HepG2 (cell line): ENCODE measurements at regions not wholly inside any gene's neighbourhood (a gene's known extent, or its start where the extent isn't known, plus 50 kb on each side); places are given as distances from the start of the nearest gene placed in this dataset.

Source experiments
- ATAC-seq: fragments of 200-7000 bp; cut with Tn5 transposase; 3 replicates; pipeline ENCODE4 v1.9.1; 2020; ENCODE audit warnings: mild to moderate bottlenecking, moderate library complexity
- BruUV-seq: library from RNA; stranded (reverse); fragments of 400-500 nt; replicated peaks from 2 replicates; lab custom pipeline; 2021; lab: Mats Ljungman, UMichigan
- CTCF ChIA-PET: fragments of 300-600 bp; formaldehyde crosslinking; extraction: SDS; loops from one replicate; lab custom pipeline; 2021; ENCODE audit warnings: low total read pairs, inconsistent platforms, low intra/inter-chr PET ratio; lab: Yijun Ruan, JAX
- POLR2A ChIA-PET: fragments of 350-600 bp; sonication (Branson Sonifier 250); formaldehyde crosslinking; loops from one replicate; lab custom pipeline; 2020; ENCODE audit warnings: antibody characterized with exemption, inconsistent platforms; lab: Yijun Ruan, JAX
- DNase-seq: peaks from one replicate; pipeline ENCODE4 v3.0.0-alpha.2; 2015; ENCODE audit warnings: low spot score
- FAIRE-seq: peaks from 3 replicates; lab custom pipeline; 2011; peaks lifted over from hg19 to GRCh38; lab: Jason Lieb, UNC
- H2AFZ ChIP-seq: one replicate; pipeline ENCODE4 v1.6.1; 2011; ENCODE audit warnings: low read length, inconsistent platforms
- H3K27ac ChIP-seq: fragments of 300-600 bp; 3 replicates; pipeline ENCODE4 v1.8.0; 2011; ENCODE audit warnings: mixed run types, mild to moderate bottlenecking, mixed read lengths, low read length, inconsistent platforms; ENCODE audit not compliant: insufficient read depth; ENCODE audit errors: extremely low read length
- H3K27me3 ChIP-seq, 2 experiments: fragments of 200-600 bp in 1 of 2; 2 replicates in 1 of 2; 3 replicates in 1 of 2; pipeline versions ENCODE4 v1.6.0 to v1.8.0; 2011; ENCODE audit warnings: low read length in 2 of 2, mild to moderate bottlenecking in 2 of 2, moderate library complexity in 2 of 2, inconsistent platforms in 1 of 2; ENCODE audit not compliant: insufficient read depth in 2 of 2, control insufficient read depth in 1 of 2
- H3K36me3 ChIP-seq, 2 experiments: fragments of 200-600 bp in 1 of 2; replicated peaks in 1 of 2; 2 replicates in 1 of 2; 3 replicates in 1 of 2; pipeline versions ENCODE4 v1.5.1 to v1.8.0; 2011; ENCODE audit warnings: low read length in 2 of 2, inconsistent platforms in 1 of 2; ENCODE audit not compliant: insufficient read depth in 2 of 2, control insufficient read depth in 1 of 2
- H3K4me1 ChIP-seq: 2 replicates; pipeline ENCODE4 v1.5.1; 2012; ENCODE audit warnings: low read length, inconsistent platforms; ENCODE audit not compliant: insufficient read depth
- H3K4me2 ChIP-seq: 2 replicates; pipeline ENCODE4 v1.6.0; 2011; ENCODE audit warnings: low read depth, low read length, inconsistent platforms
- H3K4me3 ChIP-seq, 3 experiments: fragments of 200-600 bp in 1 of 3; sonication (generic), shearing (Covaris generic) in 1 of 3; replicated peaks in 1 of 3; 2 replicates each; pipeline ENCODE4 v1.5.1; 2011 to 2016; ENCODE audit warnings: low read length in 3 of 3, inconsistent platforms in 2 of 3, low read depth in 2 of 3, mild to moderate bottlenecking in 2 of 3, control low read depth in 1 of 3, mixed read lengths in 1 of 3; ENCODE audit not compliant: insufficient read depth in 1 of 3
- H3K79me2 ChIP-seq: one replicate; pipeline ENCODE4 v1.6.1; 2011; ENCODE audit warnings: low read length, inconsistent platforms; ENCODE audit not compliant: insufficient read depth
- H3K9ac ChIP-seq: 2 replicates; pipeline ENCODE4 v1.6.0; 2011; ENCODE audit warnings: mild to moderate bottlenecking, low read depth, low read length, inconsistent platforms; ENCODE audit not compliant: insufficient read depth
- H3K9me3 ChIP-seq: 2 replicates; pipeline ENCODE4 v1.5.1; 2012; ENCODE audit warnings: mild to moderate bottlenecking, low read length
- H4K20me1 ChIP-seq: 2 replicates; pipeline ENCODE4 v1.6.0; 2011; ENCODE audit warnings: inconsistent platforms, mild to moderate bottlenecking, low read length, moderate library complexity; ENCODE audit not compliant: insufficient read depth
- ATF7 ChIP-seq, 2 experiments: fragments of 450-650 bp in 1 of 2; sonication (generic) in 1 of 2; formaldehyde crosslinking in 1 of 2; IDR thresholded peaks; 2 replicates each; pipeline versions ENCODE4 v1.4.0 to v1.6.1; 2016 to 2020; ENCODE audit warnings: antibody characterized with exemption in 1 of 2, mild to moderate bottlenecking in 1 of 2, missing genetic modification reagents in 1 of 2
- BCL6 ChIP-seq: IDR thresholded peaks from 2 replicates; pipeline ENCODE4 v1.6.1; 2016; ENCODE audit warnings: missing genetic modification reagents, missing compliant biosample characterization
- CREB1 ChIP-seq, 2 experiments: fragments of 450-650 bp in 1 of 2; IDR thresholded peaks; 2 replicates each; pipeline ENCODE4 v1.6.1; 2016 to 2017; ENCODE audit warnings: control low read depth in 1 of 2, mild to moderate bottlenecking in 1 of 2, missing compliant biosample characterization in 1 of 2, missing genetic modification characterization in 1 of 2
- KDM4B ChIP-seq: sonication (generic); formaldehyde crosslinking; IDR thresholded peaks from 2 replicates; pipeline ENCODE4 v1.4.0; 2020; ENCODE audit warnings: missing genetic modification reagents
- MIER2 ChIP-seq: IDR thresholded peaks from 2 replicates; pipeline ENCODE4 v1.6.1; 2016; ENCODE audit warnings: missing biosample characterization, missing genetic modification reagents
- MTA1 ChIP-seq: sonication (generic); formaldehyde crosslinking; IDR thresholded peaks from 2 replicates; pipeline ENCODE4 v1.4.0; 2020; ENCODE audit warnings: missing genetic modification reagents, mild to moderate bottlenecking, borderline replicate concordance
- NCOA5 ChIP-seq: sonication (generic); formaldehyde crosslinking; IDR thresholded peaks from 2 replicates; pipeline ENCODE4 v1.4.0; 2020; ENCODE audit warnings: missing genetic modification reagents
- PHF8 ChIP-seq: sonication (generic); formaldehyde crosslinking; IDR thresholded peaks from 2 replicates; pipeline ENCODE4 v1.5.0; 2020; ENCODE audit warnings: missing genetic modification reagents
- POLR2A ChIP-seq, 2 experiments: IDR thresholded peaks; 2 replicates each; pipeline ENCODE4 v1.6.1; 2011; ENCODE audit warnings: low read depth in 2 of 2, low read length in 2 of 2, mild to moderate bottlenecking in 1 of 2, moderate library complexity in 1 of 2; ENCODE audit not compliant: insufficient read depth in 1 of 2
- ZBTB7A ChIP-seq: sonication (generic); formaldehyde crosslinking; IDR thresholded peaks from 2 replicates; pipeline ENCODE4 v1.8.0; 2022; ENCODE audit warnings: mild to moderate bottlenecking, missing genetic modification reagents
- ZNF282 ChIP-seq: fragments of 450-650 bp; IDR thresholded peaks from 2 replicates; pipeline ENCODE4 v1.6.1; 2018; ENCODE audit not compliant: partially characterized antibody
- WGBS: methylation state at CpG from one replicate; pipeline ENCODE4 v1.1.6; 2017; ENCODE audit warnings: low lambda C conversion rate; 5-methylcytosine and 5-hydroxymethylcytosine counted together
- in situ Hi-C: cut with HindIII; loops from 2 replicates; pipeline ENCODE4 v1.10.0; 2017; ENCODE audit warnings: low pct_unique_long_range_greater_than_20kb; ENCODE audit not compliant: extremely low pct_ligation_motif_present
- intact Hi-C: fragments of 100-400 bp; cut with micrococcal nuclease; formaldehyde crosslinking; loops from one replicate; pipeline ENCODE4 v1.10.0; 2022; ENCODE audit not compliant: unreplicated experiment
- TF ChIP-seq, protein P1 (sequence below): sonication (generic); formaldehyde crosslinking; IDR thresholded peaks from 2 replicates; pipeline ENCODE4 v1.5.1; 2020; ENCODE audit warnings: missing genetic modification reagents, mild to moderate bottlenecking, borderline replicate concordance
- TF ChIP-seq, protein P2 (sequence below): sonication (generic); formaldehyde crosslinking; IDR thresholded peaks from 2 replicates; pipeline ENCODE4 v1.4.0; 2020; ENCODE audit warnings: mild to moderate bottlenecking, missing genetic modification reagents
- TF ChIP-seq, protein P3 (sequence below): sonication (generic); formaldehyde crosslinking; IDR thresholded peaks from 2 replicates; pipeline ENCODE4 v1.5.0; 2020; ENCODE audit warnings: missing genetic modification reagents, mild to moderate bottlenecking, borderline replicate concordance

DNA sequence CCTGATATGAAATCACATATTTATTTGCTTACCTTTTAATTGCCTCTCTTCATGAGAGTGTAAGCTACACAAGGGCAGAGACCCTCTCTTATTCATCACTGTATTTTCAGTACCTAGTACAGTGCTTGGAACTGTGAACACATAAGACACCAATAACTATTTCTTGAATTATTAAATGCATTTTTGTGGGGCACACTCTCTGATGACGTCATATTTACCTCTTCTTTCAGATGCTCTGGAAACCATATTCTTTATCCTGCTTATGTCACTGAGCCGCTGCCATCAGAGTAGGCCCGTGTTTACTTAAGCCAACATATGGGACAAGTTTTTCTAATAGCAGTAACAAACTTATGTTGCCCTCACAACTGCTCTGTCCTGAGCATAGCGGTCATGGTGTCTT, 266.5 kb downstream of the ELAVL2 start (continued):
- TF ChIP-seq, protein P1, sequence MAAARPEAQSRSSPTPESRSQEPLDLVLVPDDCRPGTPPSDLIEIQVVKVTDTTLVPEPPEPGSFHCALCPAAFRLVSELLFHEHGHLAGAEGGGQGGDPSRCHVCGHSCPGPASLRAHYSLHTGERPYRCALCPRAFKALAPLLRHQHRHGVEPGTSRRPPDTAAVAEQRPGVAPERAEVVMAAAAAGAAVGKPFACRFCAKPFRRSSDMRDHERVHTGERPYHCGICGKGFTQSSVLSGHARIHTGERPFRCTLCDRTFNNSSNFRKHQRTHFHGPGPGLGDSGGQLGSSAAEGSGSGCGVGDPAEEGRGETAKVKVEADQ (CRISPR knock-in tag), result no peak
- TF ChIP-seq CREB1 (IDR thresholded peaks at IDR 0.05) (peak; percentile 95), CREB1 (CRISPR knock-in tag; IDR thresholded peaks at IDR 0.05) (no peak)

DNA sequence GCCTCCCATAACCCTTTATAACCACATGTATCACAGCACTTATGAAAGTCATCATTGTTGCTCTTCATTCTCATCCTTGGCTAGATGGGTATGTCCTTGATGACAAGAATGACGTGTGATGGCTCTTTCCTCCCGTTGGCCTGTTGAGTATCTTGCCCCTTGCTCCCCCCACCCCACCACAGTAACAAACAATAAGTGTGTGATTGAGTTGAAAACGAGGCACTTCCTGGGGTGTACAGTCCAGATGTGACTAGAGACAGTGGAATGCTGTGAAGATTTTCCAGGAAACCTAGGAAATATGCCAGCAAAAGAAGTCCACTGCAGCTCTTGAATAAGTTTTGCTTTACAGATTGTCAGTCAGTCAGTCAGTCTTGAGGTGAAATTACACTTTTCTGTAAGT, 262.5 kb downstream of the ELAVL2 start:
- no peak overlapping the region for H3K4me3 ChIP-seq
- H3K27me3 ChIP-seq, result no peaks in the 10 kb centered on the region
- no peak overlapping the region for H3K4me2 ChIP-seq
- no peaks in the 10 kb centered on the region for H3K4me1 ChIP-seq
- peaks cover 23% of the 10 kb centered on the region; the same call in 1 of the 2 replicates for H3K9me3 ChIP-seq
- no peak overlapping the region for H2AFZ ChIP-seq
- no peak for ATAC-seq
- no peaks in the 10 kb centered on the region for H4K20me1 ChIP-seq
- no peak for DNase-seq
- CTCF ChIA-PET, result no interaction called here
- in situ Hi-C loops, result no loop called here
- POLR2A ChIA-PET, result no interaction called here
- 0% methylated on average over 3 of the region's 3 CpGs for WGBS
- no peaks in the 10 kb centered on the region for H3K36me3 ChIP-seq
- no peak overlapping the region for H3K27ac ChIP-seq
- BruUV-seq, result no TSS peak
- no peaks in the 10 kb centered on the region for H3K79me2 ChIP-seq
- peak; percentile 66 for TF ChIP-seq CREB1 (IDR thresholded peaks at IDR 0.05)
- TF ChIP-seq CREB1 (CRISPR knock-in tag; IDR thresholded peaks at IDR 0.05), result no peak
- TF ChIP-seq ZBTB7A (CRISPR knock-in tag), result no peak
- no peak for TF ChIP-seq NCOA5 (CRISPR knock-in tag)
- no peak for TF ChIP-seq PHF8
- intact Hi-C loops, result no loop called here
- H3K9ac ChIP-seq, result no peak overlapping the region
- FAIRE-seq, result no peak

DNA sequence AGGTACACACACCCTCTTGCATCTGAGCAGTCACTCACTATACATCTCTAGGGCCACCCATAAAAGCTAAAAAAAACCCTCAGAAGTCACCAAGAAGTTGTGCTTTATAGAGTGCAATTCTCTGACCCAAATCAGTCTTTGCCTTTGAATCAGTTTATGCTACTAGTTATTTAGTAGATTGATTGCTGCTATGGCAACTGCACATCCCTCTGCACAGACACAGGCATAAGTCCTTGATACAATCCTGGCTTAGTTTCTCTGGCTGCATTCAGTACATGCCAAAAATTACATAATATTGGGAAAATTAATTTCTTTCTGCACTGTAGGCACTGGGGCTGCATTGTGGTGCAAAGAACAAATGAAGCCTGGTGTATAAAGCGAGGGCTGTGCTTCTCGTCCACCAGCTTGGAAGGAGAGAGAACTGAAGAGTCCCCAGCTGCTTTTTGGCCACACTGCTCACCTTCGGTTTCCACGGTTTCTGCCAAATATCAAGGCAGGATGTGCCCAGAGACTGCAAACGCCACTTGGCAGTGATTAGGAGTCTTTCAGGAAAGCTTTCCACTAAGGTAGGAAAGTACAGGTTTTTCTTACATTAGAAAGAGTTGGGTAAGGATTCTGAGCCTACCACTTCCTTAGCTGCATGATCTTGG, 258.4 kb downstream of the ELAVL2 start:
- no TSS peak for BruUV-seq
- H2AFZ ChIP-seq, result no peak overlapping the region
- no peak for ATAC-seq
- H3K79me2 ChIP-seq, result no peaks in the 10 kb centered on the region
- no peaks in the 10 kb centered on the region for H3K27me3 ChIP-seq
- intact Hi-C loops, result no loop called here
- no peak overlapping the region for H3K9ac ChIP-seq
- ChIA-PET POLR2A (no interaction called here), CTCF (no interaction called here)
- H3K4me3 ChIP-seq, result no peak overlapping the region
- peaks cover 12% of the 10 kb centered on the region; the same call in 1 of the 2 replicates for H3K9me3 ChIP-seq
- no peak for FAIRE-seq
- no peak overlapping the region for H3K4me2 ChIP-seq
- H3K36me3 ChIP-seq, result no peaks in the 10 kb centered on the region
- H3K27ac ChIP-seq, result no peak overlapping the region
- H3K4me1 ChIP-seq, result no peaks in the 10 kb centered on the region
- H4K20me1 ChIP-seq, result no peaks in the 10 kb centered on the region
- 0% methylated on average over 5 of the region's 5 CpGs for WGBS
- no peak for DNase-seq
- in situ Hi-C loops, result no loop called here
- TF ChIP-seq MTA1 (CRISPR knock-in tag), result no peak
- no peak for TF ChIP-seq ZNF282
- no peak for TF ChIP-seq BCL6
- no peak for TF ChIP-seq KDM4B (CRISPR knock-in tag)
- TF ChIP-seq, protein P2, sequence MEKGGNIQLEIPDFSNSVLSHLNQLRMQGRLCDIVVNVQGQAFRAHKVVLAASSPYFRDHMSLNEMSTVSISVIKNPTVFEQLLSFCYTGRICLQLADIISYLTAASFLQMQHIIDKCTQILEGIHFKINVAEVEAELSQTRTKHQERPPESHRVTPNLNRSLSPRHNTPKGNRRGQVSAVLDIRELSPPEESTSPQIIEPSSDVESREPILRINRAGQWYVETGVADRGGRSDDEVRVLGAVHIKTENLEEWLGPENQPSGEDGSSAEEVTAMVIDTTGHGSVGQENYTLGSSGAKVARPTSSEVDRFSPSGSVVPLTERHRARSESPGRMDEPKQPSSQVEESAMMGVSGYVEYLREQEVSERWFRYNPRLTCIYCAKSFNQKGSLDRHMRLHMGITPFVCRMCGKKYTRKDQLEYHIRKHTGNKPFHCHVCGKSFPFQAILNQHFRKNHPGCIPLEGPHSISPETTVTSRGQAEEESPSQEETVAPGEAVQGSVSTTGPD, result no peak
- no peak for TF ChIP-seq ATF7 (IDR thresholded peaks at IDR 0.05)
- TF ChIP-seq ATF7 (CRISPR knock-in tag; IDR thresholded peaks at IDR 0.05), result no peak
- TF ChIP-seq MIER2 (CRISPR knock-in tag), result no peak
- TF ChIP-seq POLR2A (IDR thresholded peaks at IDR 0.05; ENCODE audit: insufficient read depth in 1 of 2, low read depth in 2 of 2, low read length in 2 of 2), result no peak
- TF ChIP-seq, protein P3, sequence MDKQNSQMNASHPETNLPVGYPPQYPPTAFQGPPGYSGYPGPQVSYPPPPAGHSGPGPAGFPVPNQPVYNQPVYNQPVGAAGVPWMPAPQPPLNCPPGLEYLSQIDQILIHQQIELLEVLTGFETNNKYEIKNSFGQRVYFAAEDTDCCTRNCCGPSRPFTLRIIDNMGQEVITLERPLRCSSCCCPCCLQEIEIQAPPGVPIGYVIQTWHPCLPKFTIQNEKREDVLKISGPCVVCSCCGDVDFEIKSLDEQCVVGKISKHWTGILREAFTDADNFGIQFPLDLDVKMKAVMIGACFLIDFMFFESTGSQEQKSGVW (CRISPR knock-in tag), result no peak
